ENCODE measurements at regions not wholly inside any gene's neighbourhood (a gene's known extent, or its start where the extent isn't known, plus 50 kb on each side); places are given as distances from the start of the nearest gene placed in this dataset.
"Not testable (repeated sequence)": the region's sequence is repeated elsewhere in the genome, so short reads cannot be mapped to it uniquely, and the experiment has no call there.

- no peak for ATAC-seq
- no peak for DNase-seq
- no peaks in the 10 kb centered on the region for H3K9me3 ChIP-seq (ENCODE audit: control insufficient read depth, low read length, poor library complexity, severe bottlenecking)
- H3K4me1 Mint-ChIP-seq = peaks cover 2% of the 10 kb centered on the region
- H3K27me3 Mint-ChIP-seq = peaks cover 67% of the 10 kb centered on the region
- no peak overlapping the region for H3K27ac Mint-ChIP-seq
- no peak overlapping the region for H3K4me3 Mint-ChIP-seq
- peaks cover 4% of the 10 kb centered on the region for H3K36me3 Mint-ChIP-seq (ENCODE audit: low read depth)
Observed at GRCh38 chr6:44023586-44024454, 103.4 kb downstream of the MRPL14 start.

- ATAC-seq = no peak
- Mint-ChIP-seq H3K4me3 (no peak overlapping the region), H3K4me1 (peaks cover 2% of the 10 kb centered on the region), H3K36me3 (ENCODE audit: low read depth) (peaks cover 4% of the 10 kb centered on the region), H3K27ac (no peak overlapping the region), H3K27me3 (peaks cover 63% of the 10 kb centered on the region)
- DNase-seq = peak in 1 of 3 donors; percentile 3
- H3K9me3 ChIP-seq (ENCODE audit: control insufficient read depth, low read length, poor library complexity, severe bottlenecking) = no peaks in the 10 kb centered on the region
Observed at GRCh38 chr6:44022671-44023352, 104.4 kb downstream of the MRPL14 start.

- H3K4me1 Mint-ChIP-seq = peaks cover 2% of the 10 kb centered on the region
- H3K36me3 Mint-ChIP-seq (ENCODE audit: low read depth) = peaks cover 4% of the 10 kb centered on the region
- H3K9me3 ChIP-seq (ENCODE audit: control insufficient read depth, low read length, poor library complexity, severe bottlenecking) = no peaks in the 10 kb centered on the region
- H3K4me3 Mint-ChIP-seq = no peak overlapping the region
- H3K27ac Mint-ChIP-seq = no peak overlapping the region
- ATAC-seq = no peak
- no peak for DNase-seq
- H3K27me3 Mint-ChIP-seq = peaks cover 57% of the 10 kb centered on the region
Observed at GRCh38 chr6:44022296-44022661, 105.0 kb downstream of the MRPL14 start.

DNA sequence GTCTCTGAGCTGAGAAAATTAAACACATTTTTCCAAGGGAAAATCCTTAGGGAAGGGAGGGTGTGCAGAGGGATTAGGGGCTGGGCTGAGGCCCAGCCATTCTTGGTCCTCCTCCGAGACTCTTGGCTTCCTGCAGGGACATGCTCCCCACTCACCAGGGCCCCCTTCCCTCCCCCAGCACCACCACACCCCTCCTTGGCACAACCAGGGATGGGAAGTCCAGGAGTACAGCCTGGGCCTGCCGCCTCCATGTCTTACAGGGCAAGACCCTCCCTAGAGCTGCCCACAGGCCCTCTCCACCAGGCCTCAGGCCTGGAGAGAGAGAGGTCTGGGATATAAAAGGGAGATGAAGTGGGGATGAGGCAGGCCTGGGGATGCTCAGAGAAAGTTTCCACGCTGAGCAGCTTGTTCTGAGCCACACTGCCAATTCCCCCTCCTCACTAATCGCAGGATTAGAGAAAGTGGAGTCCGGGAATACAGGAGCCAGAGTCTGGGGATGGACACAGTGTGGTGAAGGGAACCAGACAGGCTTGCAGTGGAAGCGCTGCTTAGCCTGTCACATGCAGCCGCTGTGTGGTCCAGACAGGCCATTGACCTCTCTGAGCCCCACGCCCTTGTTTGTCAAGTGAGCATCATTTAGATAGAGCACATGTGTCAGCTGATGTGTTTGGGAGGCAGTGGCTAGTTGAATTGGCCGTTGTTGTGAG lies 105.5 kb downstream of the MRPL14 start:
- peaks cover 2% of the 10 kb centered on the region for H3K4me1 Mint-ChIP-seq
- peaks cover 4% of the 10 kb centered on the region for H3K36me3 Mint-ChIP-seq (ENCODE audit: low read depth)
- DNase-seq = no peak
- no peak overlapping the region for H3K4me3 Mint-ChIP-seq
- no peak for ATAC-seq
- peaks cover 52% of the 10 kb centered on the region for H3K27me3 Mint-ChIP-seq
- H3K27ac Mint-ChIP-seq = no peak overlapping the region
- no peaks in the 10 kb centered on the region for H3K9me3 ChIP-seq (ENCODE audit: control insufficient read depth, low read length, poor library complexity, severe bottlenecking)

GRCh38 chr6:44020664-44021425 lies 106.4 kb downstream of the MRPL14 start:
- H3K36me3 Mint-ChIP-seq (ENCODE audit: low read depth) = peaks cover 4% of the 10 kb centered on the region
- H3K9me3 ChIP-seq (ENCODE audit: control insufficient read depth, low read length, poor library complexity, severe bottlenecking) = no peaks in the 10 kb centered on the region
- no peak for DNase-seq
- H3K27ac Mint-ChIP-seq = no peak overlapping the region
- no peak for ATAC-seq
- peaks cover 2% of the 10 kb centered on the region for H3K4me1 Mint-ChIP-seq
- no peak overlapping the region for H3K4me3 Mint-ChIP-seq
- H3K27me3 Mint-ChIP-seq = peaks cover 53% of the 10 kb centered on the region

- H3K4me1 Mint-ChIP-seq = peaks cover 2% of the 10 kb centered on the region
- H3K27ac Mint-ChIP-seq = no peak overlapping the region
- ATAC-seq (no peak), DNase-seq (no peak)
- H3K9me3 ChIP-seq (ENCODE audit: control insufficient read depth, low read length, poor library complexity, severe bottlenecking) = no peaks in the 10 kb centered on the region
- H3K27me3 Mint-ChIP-seq = peaks cover 51% of the 10 kb centered on the region
- H3K4me3 Mint-ChIP-seq = no peak overlapping the region
- H3K36me3 Mint-ChIP-seq (ENCODE audit: low read depth) = peaks cover 4% of the 10 kb centered on the region
Observed at GRCh38 chr6:44020148-44020547, 107.1 kb downstream of the MRPL14 start.

- not testable (repeated sequence) for H3K9me3 ChIP-seq (ENCODE audit: control insufficient read depth, low read length, poor library complexity, severe bottlenecking); H3K4me3 Mint-ChIP-seq; H3K4me1 Mint-ChIP-seq; ATAC-seq; H3K36me3 Mint-ChIP-seq (ENCODE audit: low read depth); H3K27ac Mint-ChIP-seq; DNase-seq
- peaks cover 29% of the 10 kb centered on the region for H3K27me3 Mint-ChIP-seq
Observed at GRCh38 chr6:44017307-44017706, 109.9 kb downstream of the MRPL14 start.

- Mint-ChIP-seq H3K4me3 (no peak overlapping the region), H3K36me3 (ENCODE audit: low read depth) (no peaks in the 10 kb centered on the region), H3K27ac (no peak overlapping the region), H3K27me3 (peaks cover 27% of the 10 kb centered on the region), H3K4me1 (no peaks in the 10 kb centered on the region)
- DNase-seq (no peak), ATAC-seq (no peak)
- no peaks in the 10 kb centered on the region for H3K9me3 ChIP-seq (ENCODE audit: control insufficient read depth, low read length, poor library complexity, severe bottlenecking)
Observed at GRCh38 chr6:44016131-44016870, 111.0 kb downstream of the MRPL14 start.

GRCh38 chr6:44012078-44012493 lies 115.2 kb downstream of the MRPL14 start:
- no peaks in the 10 kb centered on the region for H3K4me1 Mint-ChIP-seq
- DNase-seq (no peak), ATAC-seq (no peak)
- H3K27me3 Mint-ChIP-seq = peaks cover 26% of the 10 kb centered on the region
- H3K36me3 Mint-ChIP-seq (ENCODE audit: low read depth) = no peaks in the 10 kb centered on the region
- H3K9me3 ChIP-seq (ENCODE audit: control insufficient read depth, low read length, poor library complexity, severe bottlenecking) = no peaks in the 10 kb centered on the region
- H3K4me3 Mint-ChIP-seq = no peak overlapping the region
- no peak overlapping the region for H3K27ac Mint-ChIP-seq

GRCh38 chr6:44011350-44011920 lies 115.8 kb downstream of the MRPL14 start:
- ATAC-seq = no peak
- Mint-ChIP-seq H3K4me3 (no peak overlapping the region), H3K27me3 (peaks cover 27% of the 10 kb centered on the region)

GRCh38 chr6:44010411-44011349 lies 116.6 kb downstream of the MRPL14 start:
- H3K27ac Mint-ChIP-seq = no peak overlapping the region
- ATAC-seq (no peak), DNase-seq (no peak)
- H3K9me3 ChIP-seq (ENCODE audit: control insufficient read depth, low read length, poor library complexity, severe bottlenecking) = no peaks in the 10 kb centered on the region
- H3K4me3 Mint-ChIP-seq = no peak overlapping the region
- no peaks in the 10 kb centered on the region for H3K36me3 Mint-ChIP-seq (ENCODE audit: low read depth)
- peaks cover 34% of the 10 kb centered on the region for H3K27me3 Mint-ChIP-seq
- H3K4me1 Mint-ChIP-seq = no peaks in the 10 kb centered on the region

More at GRCh38 chr6:44011350-44011920, 115.8 kb downstream of the MRPL14 start:
- H3K36me3 Mint-ChIP-seq (ENCODE audit: low read depth) = no peaks in the 10 kb centered on the region
- DNase-seq = no peak
- H3K4me1 Mint-ChIP-seq = no peaks in the 10 kb centered on the region
- no peaks in the 10 kb centered on the region for H3K9me3 ChIP-seq (ENCODE audit: control insufficient read depth, low read length, poor library complexity, severe bottlenecking)
- no peak overlapping the region for H3K27ac Mint-ChIP-seq
